ENCODE measurements at regions not wholly inside any gene's neighbourhood (a gene's known extent, or its start where the extent isn't known, plus 50 kb on each side); places are given as distances from the start of the nearest gene placed in this dataset.

DNA sequence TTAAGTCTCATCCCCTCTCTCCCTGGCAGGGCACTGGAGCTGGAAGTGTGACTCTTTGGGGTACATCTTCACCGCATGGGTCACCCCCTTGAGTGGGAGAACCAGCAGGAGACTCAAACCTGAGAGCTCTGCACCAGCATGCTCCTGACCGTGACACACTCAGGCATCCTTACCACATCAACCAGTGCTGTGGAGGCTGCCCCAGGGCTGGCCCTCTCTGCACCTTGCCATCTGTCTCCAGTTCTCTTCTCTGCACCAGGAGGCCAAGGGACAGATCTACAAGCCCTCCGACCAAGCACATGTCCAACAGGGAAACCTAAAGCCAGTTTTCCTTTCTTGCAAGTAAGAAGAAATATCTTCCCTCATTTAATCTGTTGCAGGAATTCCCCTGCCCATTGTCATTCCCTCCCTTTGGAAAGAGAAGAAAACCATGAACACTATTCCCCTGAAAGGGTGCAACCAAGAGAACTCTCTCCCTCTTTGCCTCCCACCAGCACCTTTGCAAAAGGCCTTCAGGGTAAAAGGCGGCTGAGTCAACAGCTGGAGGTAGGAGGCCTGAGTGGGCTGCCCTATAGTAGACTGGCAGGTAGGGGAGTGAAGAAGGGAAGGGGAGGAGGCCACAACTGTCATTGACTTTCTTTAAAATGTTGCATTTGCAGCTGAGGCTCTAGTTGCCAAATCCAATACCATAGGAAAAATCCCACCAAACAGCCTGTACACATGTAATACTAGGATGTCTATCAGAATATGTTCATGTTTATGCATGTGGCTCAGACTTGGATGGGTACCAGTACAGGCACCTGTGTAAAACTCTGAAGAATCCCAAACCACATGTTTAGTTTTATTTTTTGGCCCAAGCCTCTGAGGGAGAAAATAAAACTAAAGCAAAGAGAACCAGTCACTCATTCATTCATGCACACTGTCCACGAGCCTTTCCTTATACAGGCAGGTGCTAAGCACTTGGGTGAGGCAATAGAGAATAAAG, 117.0 kb downstream of the WT1 start (continued):
- TF ChIP-seq ZNF274 (CRISPR knock-in tag; IDR thresholded peaks at IDR 0.05), result no peak

- Histone ChIP-seq H4K20me1 (ENCODE audit: insufficient read depth, low read length) (no peaks in the 10 kb centered on the region), H3K4me3 (replicated peaks in 1 of 3; ENCODE audit: insufficient read depth in 1 of 3, low read depth in 2 of 3, low read length in 3 of 3) (no peak overlapping the region), H3K27ac (ENCODE audit: extremely low read length, insufficient read depth, low read length) (no peak overlapping the region), H3K79me2 (ENCODE audit: insufficient read depth, low read length) (no peaks in the 10 kb centered on the region), H3K9ac (ENCODE audit: insufficient read depth, low read depth, low read length) (no peak overlapping the region), H2AFZ (ENCODE audit: low read length) (no peak overlapping the region), H3K27me3 (ENCODE audit: control insufficient read depth in 1 of 2, insufficient read depth in 2 of 2, low read length in 2 of 2) (peaks cover 0 to 20% of the 10 kb centered on the region in 2 experiments; a peak in 1 of 5 replicates), H3K36me3 (replicated peaks in 1 of 2; ENCODE audit: control insufficient read depth in 1 of 2, insufficient read depth in 2 of 2, low read length in 2 of 2) (no peaks in the 10 kb centered on the region), H3K4me2 (ENCODE audit: low read depth, low read length) (no peak overlapping the region), H3K4me1 (ENCODE audit: insufficient read depth, low read length) (no peaks in the 10 kb centered on the region), H3K9me3 (ENCODE audit: low read length) (no peaks in the 10 kb centered on the region)
- TF ChIP-seq MAFF (IDR thresholded peaks at IDR 0.05; ENCODE audit: low read depth, low read length), result no peak
- no peak for TF ChIP-seq STAT5B (CRISPR knock-in tag; IDR thresholded peaks at IDR 0.05)
- no peak for ATAC-seq
- ChIA-PET POLR2A (no interaction called here), CTCF (ENCODE audit: low intra/inter-chr PET ratio, low total read pairs) (interaction anchor here (0.9 kb wide), 1 partner anchor 469 kb away, joined by 4 read pairs; no protein-coding TSS in a partner anchor)
- in situ Hi-C loops (cut with HindIII; ENCODE audit: extremely low pct_ligation_motif_present, low pct_unique_long_range_greater_than_20kb) (no loop called here), intact Hi-C loops (cut with micrococcal nuclease; ENCODE audit: unreplicated experiment) (loop anchor here (2.0 kb wide), 2 partner anchors 291 to 469 kb away; no protein-coding TSS in a partner anchor)
- no peak for DNase-seq (ENCODE audit: low spot score)
- 3% methylated on average over 3 of the region's 3 CpGs for WGBS (ENCODE audit: low lambda C conversion rate)
- no TSS peak for BruUV-seq (replicated peaks)
- no peak for FAIRE-seq
These were observed 111.6 kb downstream of the WT1 start for GRCh38 chr11:32323814-32324130.

GRCh38 chr11:32325187-32325586, 110.2 kb downstream of the WT1 start:
- ATAC-seq (no peak), FAIRE-seq (no peak), DNase-seq (ENCODE audit: low spot score) (no peak)
- H2AFZ ChIP-seq (ENCODE audit: low read length), result no peak overlapping the region
- H3K36me3 ChIP-seq (replicated peaks in 1 of 2; ENCODE audit: control insufficient read depth in 1 of 2, insufficient read depth in 2 of 2, low read length in 2 of 2), result no peaks in the 10 kb centered on the region
- H3K4me1 ChIP-seq (ENCODE audit: insufficient read depth, low read length), result no peaks in the 10 kb centered on the region
- no peaks in the 10 kb centered on the region for H3K79me2 ChIP-seq (ENCODE audit: insufficient read depth, low read length)
- H4K20me1 ChIP-seq (ENCODE audit: insufficient read depth, low read length), result no peaks in the 10 kb centered on the region
- POLR2A ChIA-PET, result interaction anchor here (0.7 kb wide), 1 partner anchor 258 kb away, joined by 4 read pairs; no protein-coding TSS in a partner anchor
- H3K4me3 ChIP-seq (replicated peaks in 1 of 3; ENCODE audit: insufficient read depth in 1 of 3, low read depth in 2 of 3, low read length in 3 of 3), result no peak overlapping the region
- CTCF ChIA-PET (ENCODE audit: low intra/inter-chr PET ratio, low total read pairs), result no interaction called here
- H3K4me2 ChIP-seq (ENCODE audit: low read depth, low read length), result no peak overlapping the region
- TF ChIP-seq PBX2 (CRISPR knock-in tag; IDR thresholded peaks at IDR 0.05), result no peak
- TF ChIP-seq MTF2 (CRISPR knock-in tag; IDR thresholded peaks at IDR 0.05; ENCODE audit: borderline replicate concordance), result no peak
- no peak for TF ChIP-seq ZFP91 (CRISPR knock-in tag; IDR thresholded peaks at IDR 0.05; ENCODE audit: borderline replicate concordance)
- H3K9ac ChIP-seq (ENCODE audit: insufficient read depth, low read depth, low read length), result no peak overlapping the region
- no TSS peak for BruUV-seq (replicated peaks)
- no peak overlapping the region for H3K27ac ChIP-seq (ENCODE audit: extremely low read length, insufficient read depth, low read length)
- intact Hi-C loops (cut with micrococcal nuclease; ENCODE audit: unreplicated experiment), result no loop called here
- H3K27me3 ChIP-seq (ENCODE audit: control insufficient read depth in 1 of 2, insufficient read depth in 2 of 2, low read length in 2 of 2), result peaks cover 0 to 8% of the 10 kb centered on the region in 2 experiments; a peak in 1 of 5 replicates
- H3K9me3 ChIP-seq (ENCODE audit: low read length), result no peaks in the 10 kb centered on the region
- WGBS (ENCODE audit: low lambda C conversion rate), result 0% methylated on average over 3 of the region's 3 CpGs
- in situ Hi-C loops (cut with HindIII; ENCODE audit: extremely low pct_ligation_motif_present, low pct_unique_long_range_greater_than_20kb), result no loop called here
